H9 (cell line): ENCODE measurements at regions not wholly inside any gene's neighbourhood (a gene's known extent, or its start where the extent isn't known, plus 50 kb on each side); places are given as distances from the start of the nearest gene placed in this dataset.

Experiments
- DNase-seq: peaks from one replicate; pipeline ENCODE4 v3.0.0-alpha.2; 2017
- H2AFZ ChIP-seq: one replicate; pipeline ENCODE4 v1.6.1; 2013; ENCODE audit warnings: mild to moderate bottlenecking, low read length, control low read depth, moderate library complexity
- H2AK5ac ChIP-seq: 2 replicates; pipeline ENCODE4 v1.6.1; 2013; ENCODE audit warnings: low read length, control low read depth, mixed read lengths; ENCODE audit not compliant: insufficient read length
- H2BK120ac ChIP-seq: one replicate; pipeline ENCODE4 v1.6.1; 2013; ENCODE audit warnings: low read depth, mild to moderate bottlenecking, low read length, control low read depth, inconsistent platforms; ENCODE audit not compliant: poor library complexity, severe bottlenecking
- H2BK12ac ChIP-seq: 2 replicates; pipeline ENCODE4 v1.6.1; 2013; ENCODE audit warnings: low read length, control low read depth, mixed read lengths, low read depth; ENCODE audit not compliant: insufficient read length
- H2BK15ac ChIP-seq: 2 replicates; pipeline ENCODE4 v1.6.1; 2013; ENCODE audit warnings: low read depth, low read length, control low read depth
- H2BK20ac ChIP-seq: one replicate; pipeline ENCODE4 v1.6.1; 2013; ENCODE audit warnings: low read depth, mild to moderate bottlenecking, low read length, control low read depth, inconsistent platforms; ENCODE audit not compliant: poor library complexity, severe bottlenecking
- H2BK5ac ChIP-seq: 2 replicates; pipeline ENCODE4 v1.6.1; 2013; ENCODE audit warnings: low read length, control low read depth, mixed read lengths; ENCODE audit not compliant: insufficient read length
- H3K14ac ChIP-seq: 2 replicates; pipeline ENCODE4 v1.6.1; 2013; ENCODE audit warnings: low read length, control low read depth; ENCODE audit not compliant: insufficient read depth
- H3K18ac ChIP-seq: 2 replicates; pipeline ENCODE4 v1.6.1; 2013; ENCODE audit warnings: low read depth, mild to moderate bottlenecking, mixed read lengths, low read length, control low read depth; ENCODE audit not compliant: insufficient read length
- H3K23ac ChIP-seq: 2 replicates; pipeline ENCODE4 v1.6.1; 2013; ENCODE audit warnings: low read length, control low read depth, mixed read lengths, low read depth; ENCODE audit not compliant: insufficient read length
- H3K23me2 ChIP-seq: 2 replicates; pipeline ENCODE4 v1.6.1; 2013; ENCODE audit warnings: low read depth, mild to moderate bottlenecking, mixed read lengths, low read length, control low read depth; ENCODE audit not compliant: insufficient read length, poor library complexity, severe bottlenecking
- H3K27ac ChIP-seq: 2 replicates; pipeline ENCODE4 v1.5.1; 2013; ENCODE audit warnings: low read length, control low read depth, mixed read lengths, low read depth; ENCODE audit not compliant: insufficient read length
- H3K27me3 ChIP-seq: 2 replicates; pipeline ENCODE4 v1.6.1; 2013; ENCODE audit warnings: low read length, control low read depth, inconsistent platforms; ENCODE audit not compliant: insufficient read depth
- H3K4ac ChIP-seq: 2 replicates; pipeline ENCODE4 v1.6.1; 2013; ENCODE audit warnings: low read depth, mild to moderate bottlenecking, control low read depth, inconsistent platforms, low read length, moderate library complexity
- H3K4me1 ChIP-seq: 2 replicates; pipeline ENCODE4 v1.6.1; 2013; ENCODE audit warnings: low read length, control low read depth, inconsistent platforms; ENCODE audit not compliant: insufficient read depth
- H3K4me2 ChIP-seq: 2 replicates; pipeline ENCODE4 v1.6.1; 2013; ENCODE audit warnings: low read length, control low read depth, mixed read lengths; ENCODE audit not compliant: insufficient read length, insufficient read depth
- H3K56ac ChIP-seq: 2 replicates; pipeline ENCODE4 v1.6.1; 2013; ENCODE audit warnings: low read depth, mild to moderate bottlenecking, mixed read lengths, low read length, control low read depth; ENCODE audit not compliant: insufficient read length
- H3K79me1 ChIP-seq: 2 replicates; pipeline ENCODE4 v1.6.1; 2013; ENCODE audit warnings: low read depth, mild to moderate bottlenecking, moderate library complexity, low read length, control low read depth, inconsistent platforms; ENCODE audit not compliant: insufficient read depth, poor library complexity, severe bottlenecking
- H3K79me2 ChIP-seq: 2 replicates; pipeline ENCODE4 v1.6.1; 2013; ENCODE audit warnings: low read length, control low read depth, inconsistent platforms; ENCODE audit not compliant: insufficient read depth
- H3K9ac ChIP-seq: 2 replicates; pipeline ENCODE4 v1.6.1; 2013; ENCODE audit warnings: low read length, control low read depth, mixed read lengths; ENCODE audit not compliant: insufficient read length; ENCODE audit errors: extremely low read depth
- H3K9me3 ChIP-seq: one replicate; pipeline ENCODE4 v1.6.1; 2013; ENCODE audit warnings: low read depth, low read length, inconsistent platforms; ENCODE audit not compliant: control insufficient read depth
- H3T11ph ChIP-seq: one replicate; pipeline ENCODE4 v1.6.1; 2013; ENCODE audit warnings: mild to moderate bottlenecking, low read length, control low read depth, inconsistent platforms
- H4K20me1 ChIP-seq: one replicate; pipeline ENCODE4 v1.6.1; 2013; ENCODE audit not compliant: control insufficient read depth, insufficient read length, insufficient read depth
- H4K5ac ChIP-seq: 2 replicates; pipeline ENCODE4 v1.6.1; 2013; ENCODE audit warnings: low read depth, mild to moderate bottlenecking, mixed read lengths, low read length, control low read depth; ENCODE audit not compliant: insufficient read length
- H4K8ac ChIP-seq: replicated peaks from 2 replicates; pipeline ENCODE4 v1.6.1; 2013; ENCODE audit warnings: low read length, control low read depth, mixed read lengths, low read depth; ENCODE audit not compliant: insufficient read length
- H4K91ac ChIP-seq: 2 replicates; pipeline ENCODE4 v1.6.1; 2013; ENCODE audit warnings: low read depth, mild to moderate bottlenecking, moderate library complexity, mixed read lengths, low read length, control low read depth; ENCODE audit not compliant: insufficient read length
- H3K27ac Mint-ChIP-seq, 3 experiments: 2 replicates in 2 of 3; 3 replicates in 1 of 3; pipeline ENCODE4 v1.8.0; 2020 to 2021; ENCODE audit warnings: mixed read lengths in 3 of 3, mild to moderate bottlenecking in 1 of 3, moderate library complexity in 1 of 3
- H3K27me3 Mint-ChIP-seq: 2 replicates; pipeline ENCODE4 v1.8.0; 2021; ENCODE audit warnings: low read depth, mild to moderate bottlenecking, moderate library complexity, mixed read lengths
- H3K36me3 Mint-ChIP-seq, 3 experiments: 2 replicates in 2 of 3; 3 replicates in 1 of 3; pipeline ENCODE4 v1.8.0; 2020 to 2021; ENCODE audit warnings: low read depth in 3 of 3, mixed read lengths in 3 of 3; ENCODE audit not compliant: insufficient read depth in 1 of 3
- H3K4me1 Mint-ChIP-seq, 2 experiments: 2 replicates each; pipeline ENCODE4 v1.8.0; 2020; ENCODE audit warnings: mixed read lengths in 2 of 2
- H3K4me3 Mint-ChIP-seq, 2 experiments: 2 replicates in 1 of 2; 3 replicates in 1 of 2; pipeline ENCODE4 v1.8.0; 2020 to 2021; ENCODE audit warnings: mild to moderate bottlenecking in 2 of 2, mixed read lengths in 2 of 2, moderate library complexity in 1 of 2
- H3K9me3 Mint-ChIP-seq, 2 experiments: 2 replicates in 1 of 2; 3 replicates in 1 of 2; pipeline ENCODE4 v1.8.0; 2020; ENCODE audit warnings: mild to moderate bottlenecking in 2 of 2, mixed read lengths in 2 of 2, moderate library complexity in 1 of 2
- WGBS: extraction: QIAGEN DNeasy Blood & Tissue Kit; methylation state at CpG from one replicate; pipeline ENCODE4 v1.1.7; 2013; ENCODE audit warnings: missing lambda C conversion rate, low lambda C conversion rate, mixed read lengths; ENCODE audit not compliant: insufficient read length; ENCODE audit errors: extremely low coverage; 5-methylcytosine and 5-hydroxymethylcytosine counted together
- TF ChIP-seq, protein P1 (sequence below): fragments of 200-600 bp; sonication (generic); conservative IDR thresholded peaks from 3 replicates; pipeline ENCODE4 v1.8.0; 2021; ENCODE audit warnings: antibody characterized with exemption, mild to moderate bottlenecking

DNA sequence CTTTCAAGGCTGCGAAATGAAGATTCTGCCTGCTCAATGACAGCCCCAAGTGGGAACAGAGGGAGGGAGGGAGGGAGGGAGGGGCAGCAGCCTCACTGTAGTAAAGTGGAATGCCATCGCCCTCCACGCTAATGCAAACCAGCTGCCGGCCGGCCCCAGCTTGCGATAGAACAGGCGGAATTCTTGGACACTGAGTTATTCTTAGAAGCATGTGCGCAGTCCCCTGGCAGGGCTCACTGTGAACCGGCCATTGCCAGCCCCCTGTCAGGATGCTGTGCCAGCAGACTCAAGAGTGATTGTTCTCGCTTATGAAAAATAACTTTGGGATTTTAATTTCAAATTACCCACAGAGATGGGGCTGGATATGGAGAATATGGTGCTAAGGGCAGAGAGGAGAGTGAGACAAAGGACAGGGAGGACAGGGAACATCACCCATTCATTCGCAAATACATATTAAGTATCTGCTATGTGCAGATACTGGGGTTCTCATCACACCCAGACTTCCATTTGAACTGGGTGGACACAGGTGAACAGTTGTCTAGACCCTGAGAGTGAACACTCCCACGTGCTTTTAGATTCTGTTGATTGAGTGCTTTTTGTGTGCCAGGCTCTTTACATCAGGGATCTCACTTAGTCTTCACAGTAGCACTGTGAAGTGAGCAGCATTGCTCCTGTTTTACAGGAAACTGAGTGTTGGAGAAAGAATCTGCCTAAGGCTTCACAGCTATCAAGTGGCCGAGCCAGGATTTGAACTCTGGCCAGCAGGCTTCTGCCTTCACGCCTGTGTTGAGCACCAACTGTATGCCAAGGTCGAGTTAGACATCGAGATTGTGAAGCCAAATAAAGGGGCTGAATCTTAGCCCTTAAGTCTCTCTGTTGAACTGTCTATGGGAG is 192.9 kb downstream of the C12orf75 start:
- no peak overlapping the region for H2BK12ac ChIP-seq
- no peak overlapping the region for H3K56ac ChIP-seq
- no peak overlapping the region for H2AK5ac ChIP-seq
- no peak overlapping the region for H3K9ac ChIP-seq
- H3K79me1 ChIP-seq = no peaks in the 10 kb centered on the region
- H3K36me3 Mint-ChIP-seq = peaks cover 3 to 18% (median 7%) of the 10 kb centered on the region in 3 experiments; a peak in 5 of 7 replicates
- peaks cover 2% of the 10 kb centered on the region for H3K27me3 Mint-ChIP-seq
- no CpG with 5 or more reads among the region's 16 CpGs for WGBS
- H3K4me1 ChIP-seq = no peaks in the 10 kb centered on the region
- H3K9me3 ChIP-seq = no peaks in the 10 kb centered on the region
- H4K8ac ChIP-seq = no peak overlapping the region
- no peaks in the 10 kb centered on the region for H3K27me3 ChIP-seq
- H2BK15ac ChIP-seq = no peak overlapping the region
- no peak overlapping the region for H3K27ac ChIP-seq
- no peak overlapping the region for H3K27ac Mint-ChIP-seq
- H2BK5ac ChIP-seq = no peak overlapping the region
- no peak overlapping the region for H3K4ac ChIP-seq
- DNase-seq = no peak
- no peak overlapping the region for H2BK120ac ChIP-seq
- no peaks in the 10 kb centered on the region for H4K20me1 ChIP-seq
- H3T11ph ChIP-seq = no peak overlapping the region
- no peaks in the 10 kb centered on the region for H3K23me2 ChIP-seq
- H3K4me2 ChIP-seq = no peak overlapping the region
- no peak overlapping the region for H3K18ac ChIP-seq
- no peak overlapping the region for H2AFZ ChIP-seq
- H3K4me1 Mint-ChIP-seq = peaks cover 0 to 3% of the 10 kb centered on the region in 2 experiments; a peak in 1 of 4 replicates
- no peak overlapping the region for H4K91ac ChIP-seq
- no peak overlapping the region for H4K5ac ChIP-seq
- peaks cover 13 to 19% of the 10 kb centered on the region in 2 experiments; a peak in 4 of 5 replicates for H3K9me3 Mint-ChIP-seq
- TF ChIP-seq, protein P1, sequence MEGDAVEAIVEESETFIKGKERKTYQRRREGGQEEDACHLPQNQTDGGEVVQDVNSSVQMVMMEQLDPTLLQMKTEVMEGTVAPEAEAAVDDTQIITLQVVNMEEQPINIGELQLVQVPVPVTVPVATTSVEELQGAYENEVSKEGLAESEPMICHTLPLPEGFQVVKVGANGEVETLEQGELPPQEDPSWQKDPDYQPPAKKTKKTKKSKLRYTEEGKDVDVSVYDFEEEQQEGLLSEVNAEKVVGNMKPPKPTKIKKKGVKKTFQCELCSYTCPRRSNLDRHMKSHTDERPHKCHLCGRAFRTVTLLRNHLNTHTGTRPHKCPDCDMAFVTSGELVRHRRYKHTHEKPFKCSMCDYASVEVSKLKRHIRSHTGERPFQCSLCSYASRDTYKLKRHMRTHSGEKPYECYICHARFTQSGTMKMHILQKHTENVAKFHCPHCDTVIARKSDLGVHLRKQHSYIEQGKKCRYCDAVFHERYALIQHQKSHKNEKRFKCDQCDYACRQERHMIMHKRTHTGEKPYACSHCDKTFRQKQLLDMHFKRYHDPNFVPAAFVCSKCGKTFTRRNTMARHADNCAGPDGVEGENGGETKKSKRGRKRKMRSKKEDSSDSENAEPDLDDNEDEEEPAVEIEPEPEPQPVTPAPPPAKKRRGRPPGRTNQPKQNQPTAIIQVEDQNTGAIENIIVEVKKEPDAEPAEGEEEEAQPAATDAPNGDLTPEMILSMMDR = no peak
- no peak overlapping the region for H3K14ac ChIP-seq
- H3K79me2 ChIP-seq = no peaks in the 10 kb centered on the region
- H3K23ac ChIP-seq = no peak overlapping the region
- no peak overlapping the region for H2BK20ac ChIP-seq
- H3K4me3 Mint-ChIP-seq = no peak overlapping the region
